GM19455 (cell line): ENCODE measurements at regions not wholly inside any gene's neighbourhood (a gene's known extent, or its start where the extent isn't known, plus 50 kb on each side); places are given as distances from the start of the nearest gene placed in this dataset.

ENCODE experiments used
- ATAC-seq: cut with Tn5 transposase; IDR thresholded peaks from one replicate; pipeline ENCODE4 v1.9.1; 2021; ENCODE audit not compliant: unreplicated experiment

DNA sequence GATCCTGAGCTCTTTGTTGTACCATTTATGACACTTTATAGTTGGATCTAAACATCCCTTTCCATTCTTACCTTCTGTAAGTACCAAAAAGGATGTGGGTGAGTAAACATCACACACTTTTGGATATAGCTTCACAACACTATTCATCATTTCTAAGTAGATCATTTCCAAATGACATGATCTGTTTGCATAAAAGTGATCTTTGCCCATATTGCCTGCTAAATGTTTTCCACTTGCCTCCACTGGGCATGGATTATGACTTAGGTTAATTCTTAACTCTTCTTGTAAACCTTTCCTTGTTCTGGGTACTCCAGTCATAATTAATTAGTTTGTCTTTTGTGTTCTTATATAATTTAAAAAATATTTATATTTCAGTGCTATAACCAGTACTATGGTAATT lies 244.9 kb upstream of the AGA start:
- ATAC-seq, result no peak

DNA sequence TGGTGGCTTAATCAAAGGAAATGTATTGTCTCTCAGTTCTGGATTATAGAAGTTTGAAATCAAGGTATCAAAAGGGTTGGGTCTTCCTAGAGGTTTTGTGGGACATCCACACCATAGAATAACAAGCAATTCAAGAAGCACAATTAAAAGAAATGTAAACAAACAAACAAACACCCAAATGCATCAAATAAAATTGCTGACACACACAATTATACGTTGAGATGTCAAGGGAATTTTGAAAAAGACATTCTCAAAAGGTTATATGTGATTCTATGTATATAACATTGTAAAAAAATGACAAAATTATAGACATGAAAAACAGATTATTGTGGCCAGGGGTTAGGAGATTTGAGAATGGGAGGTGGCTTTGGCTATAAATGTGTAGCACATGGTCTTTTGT lies 250.7 kb upstream of the AGA start:
- no peak for ATAC-seq

DNA sequence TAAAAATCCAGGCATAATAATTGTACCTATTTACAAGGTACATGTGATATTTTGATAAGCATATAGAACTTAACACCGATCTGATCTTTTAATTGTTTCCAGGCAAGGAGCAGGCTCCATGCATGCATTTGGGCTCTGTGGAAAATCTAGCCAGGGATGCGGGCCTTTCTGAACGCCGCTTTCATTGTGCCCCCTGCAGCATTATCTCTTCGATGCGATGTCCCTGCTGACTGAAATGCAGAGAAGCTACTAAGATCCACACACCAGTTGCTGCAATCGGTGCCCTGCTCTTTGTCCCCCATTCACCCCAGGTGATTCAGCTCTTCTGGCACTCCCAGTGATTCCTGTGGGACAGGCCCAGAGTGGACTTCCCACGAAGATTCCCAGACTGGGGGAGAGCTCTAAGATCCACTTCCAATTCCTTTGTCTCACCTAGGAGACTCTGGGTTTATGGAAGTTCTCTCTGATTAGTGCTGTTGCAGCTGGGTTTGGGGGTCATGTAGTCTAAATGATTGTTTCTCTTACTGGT lies 254.3 kb upstream of the AGA start:
- ATAC-seq, result no peak

DNA sequence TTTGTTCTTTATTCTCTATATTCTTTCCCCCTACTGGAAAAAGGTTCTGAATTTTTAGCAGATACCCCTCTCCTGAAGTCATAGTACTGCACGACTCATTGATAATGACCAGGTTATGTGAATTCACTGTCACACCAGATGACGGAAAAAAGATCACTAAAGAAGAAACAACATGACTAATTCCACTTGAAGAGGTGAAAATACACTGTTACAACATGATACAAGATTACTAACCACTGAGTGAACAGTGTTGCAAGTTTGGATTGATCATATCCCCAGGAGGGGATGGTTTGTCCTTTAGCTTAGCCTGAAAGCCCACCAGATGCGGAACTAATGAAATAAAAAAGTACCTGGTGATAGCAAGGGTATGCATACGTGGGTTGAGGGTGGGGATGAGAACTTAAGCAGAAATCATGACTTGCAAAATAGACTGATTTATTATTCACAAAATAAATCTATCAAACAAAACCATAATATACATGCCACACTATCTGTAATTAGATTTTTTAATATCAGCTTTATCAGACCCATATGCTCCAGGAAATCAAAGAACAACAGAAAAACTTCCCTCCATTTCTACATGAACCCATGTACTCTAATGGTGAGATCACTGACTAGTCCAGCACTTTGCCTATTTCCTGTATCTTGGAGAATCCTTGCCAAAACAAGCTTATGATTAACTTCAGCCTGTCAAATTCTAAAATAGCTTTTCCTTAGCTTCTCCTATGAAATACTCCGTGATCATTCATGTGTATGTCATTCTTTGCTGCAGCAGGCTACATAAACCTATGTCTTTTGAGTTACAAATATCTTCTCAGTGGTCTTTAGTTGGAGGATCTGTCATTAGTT lies 257.4 kb upstream of the AGA start:
- ATAC-seq, result no peak

DNA sequence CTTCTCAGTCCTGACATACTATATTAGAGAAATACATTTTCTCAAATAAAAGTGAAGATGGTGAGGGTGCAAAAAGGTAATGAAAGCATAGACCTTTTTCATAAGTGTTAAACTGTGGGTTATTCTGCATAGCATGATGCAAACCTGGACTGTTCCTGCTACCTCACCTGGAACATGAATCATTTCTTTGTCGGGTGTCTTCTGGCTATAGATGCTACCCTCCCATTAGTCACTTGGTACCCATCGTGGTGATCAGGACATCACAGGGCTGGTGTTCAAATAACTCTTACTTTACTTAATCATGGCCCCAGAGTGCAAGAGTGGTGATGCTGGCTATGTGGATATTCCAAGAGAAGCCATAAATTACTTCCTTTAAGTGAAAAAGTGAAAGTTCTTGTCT lies 264.7 kb upstream of the AGA start:
- no peak for ATAC-seq

DNA sequence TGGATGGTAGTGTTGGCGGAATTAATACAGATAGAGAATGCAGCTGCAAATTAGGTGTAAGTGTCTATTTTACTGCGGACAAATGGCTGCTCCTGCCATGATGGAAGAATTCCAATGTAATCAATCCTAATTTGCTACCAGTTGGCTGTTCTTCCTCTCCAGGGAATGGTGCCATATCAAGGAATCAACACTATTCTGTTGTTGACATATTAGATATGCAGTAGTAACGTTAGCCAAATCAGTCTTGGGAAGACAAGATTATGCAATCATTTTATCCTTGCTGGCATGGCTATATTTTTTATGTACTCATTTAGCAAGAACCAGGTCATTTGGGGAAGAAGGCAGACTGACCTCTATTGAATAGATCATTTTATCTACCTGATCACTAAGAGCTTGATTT lies 271.2 kb upstream of the AGA start:
- ATAC-seq, result no peak

DNA sequence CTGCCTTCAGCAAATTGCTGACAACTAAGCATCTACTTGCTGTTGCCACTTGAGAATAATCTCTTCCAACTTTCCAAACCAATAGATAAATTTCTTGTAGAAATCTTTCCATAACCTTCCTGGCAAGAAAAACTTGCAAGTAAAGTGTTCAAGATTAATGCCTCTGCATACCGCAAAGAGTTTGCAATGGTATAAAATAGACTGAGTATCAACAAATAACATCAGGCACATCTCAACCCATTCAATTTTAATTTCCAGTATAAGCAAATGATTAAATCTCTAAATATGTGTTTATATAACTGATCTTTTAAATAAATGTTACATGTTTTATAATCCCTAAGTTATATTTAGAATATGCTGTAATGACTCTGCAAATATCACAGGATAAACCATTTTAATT lies 275.2 kb upstream of the AGA start:
- no peak for ATAC-seq

DNA sequence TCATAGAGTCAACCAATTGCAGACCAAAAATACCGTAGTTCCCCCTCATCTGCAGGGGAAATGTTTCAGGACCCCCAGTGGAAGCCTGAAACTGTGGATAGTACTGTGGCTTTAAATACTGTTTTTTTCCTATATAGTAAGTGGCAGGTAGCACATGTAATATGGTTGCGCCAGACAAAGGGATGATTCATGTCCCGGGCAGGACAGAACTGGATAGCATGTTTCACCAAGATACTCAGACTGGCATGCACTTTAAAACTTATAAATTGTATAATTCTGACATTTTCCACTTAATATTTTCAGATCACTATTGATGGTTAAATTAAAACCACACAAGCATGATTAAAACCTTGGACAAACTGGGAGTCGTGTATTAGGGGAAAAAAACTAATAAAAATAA lies 276.3 kb upstream of the AGA start:
- no peak for ATAC-seq

DNA sequence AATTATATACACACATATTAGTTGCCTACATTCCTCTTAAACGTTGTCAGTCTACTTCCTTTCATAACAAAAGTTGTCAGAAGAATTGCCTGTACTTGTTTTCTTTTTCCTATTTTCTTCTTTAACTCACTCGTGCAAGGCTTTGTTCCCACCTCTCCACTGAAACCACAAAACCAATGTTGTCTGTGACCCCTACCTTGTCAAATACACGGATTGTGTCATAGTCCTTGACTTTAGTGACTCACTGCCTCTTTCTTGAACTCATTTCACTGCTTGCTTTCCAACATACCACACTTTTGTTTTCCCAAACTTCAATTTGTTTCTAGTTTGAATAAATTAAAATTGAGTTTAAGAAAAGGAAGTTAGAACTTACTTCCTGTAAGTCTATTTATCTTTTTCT lies 283.9 kb upstream of the AGA start:
- ATAC-seq, result no peak

DNA sequence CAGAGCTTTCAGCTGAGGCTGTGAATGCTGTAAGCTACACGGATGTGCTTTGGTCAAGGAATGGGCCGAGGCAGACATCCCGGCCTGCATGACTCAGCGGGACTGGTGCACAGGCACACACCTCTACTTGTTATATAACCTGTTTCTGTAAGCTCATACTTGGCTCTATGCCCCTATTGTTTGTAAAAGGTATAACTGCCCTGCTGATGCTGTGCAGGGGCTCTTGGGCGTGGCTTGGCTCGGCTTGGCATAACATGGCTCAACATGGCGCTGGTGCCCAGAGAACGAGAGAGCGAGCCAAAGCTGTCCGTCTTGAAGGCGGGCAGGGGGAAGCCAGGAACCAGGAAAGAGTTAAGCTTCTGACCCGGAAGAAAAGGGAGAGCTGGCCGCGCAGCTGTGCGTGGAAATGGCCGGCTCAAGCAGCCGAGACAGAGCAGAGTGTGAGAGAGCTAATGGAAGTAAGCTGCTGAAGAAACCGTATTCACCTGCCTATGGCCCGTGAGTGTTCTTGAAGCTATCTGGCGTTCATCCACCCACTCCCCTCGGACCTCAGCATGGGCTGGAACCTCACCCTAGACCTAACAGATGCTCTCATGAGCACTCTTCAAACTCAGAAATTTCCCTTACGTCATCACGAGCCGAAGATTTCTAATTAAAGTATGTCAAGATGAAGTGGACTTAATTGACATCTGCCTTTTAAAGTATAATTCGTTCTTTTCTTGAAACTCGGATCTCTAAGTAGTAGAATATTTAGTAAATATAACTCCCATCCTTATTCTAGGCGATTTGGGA lies 286.3 kb upstream of the AGA start:
- no peak for ATAC-seq

DNA sequence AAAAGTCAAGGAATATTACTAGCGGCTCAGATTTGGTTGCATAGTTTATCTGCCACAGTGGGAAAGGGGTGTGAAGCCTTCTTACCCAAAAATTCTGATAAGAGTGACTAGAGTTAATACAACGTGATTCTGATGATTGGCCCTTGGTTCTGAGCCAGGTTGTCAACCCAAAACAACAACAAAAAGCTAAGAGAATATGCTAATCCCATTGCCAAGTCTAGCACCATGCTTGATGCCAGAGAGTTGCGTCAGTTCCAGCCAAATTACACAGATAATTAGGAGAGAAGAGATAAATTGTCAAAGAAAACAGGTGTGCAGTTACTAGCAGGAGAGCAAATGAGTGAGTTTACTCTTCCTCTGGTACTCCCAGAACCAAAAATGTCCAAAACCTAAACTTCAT lies 287.4 kb upstream of the AGA start:
- no peak for ATAC-seq

DNA sequence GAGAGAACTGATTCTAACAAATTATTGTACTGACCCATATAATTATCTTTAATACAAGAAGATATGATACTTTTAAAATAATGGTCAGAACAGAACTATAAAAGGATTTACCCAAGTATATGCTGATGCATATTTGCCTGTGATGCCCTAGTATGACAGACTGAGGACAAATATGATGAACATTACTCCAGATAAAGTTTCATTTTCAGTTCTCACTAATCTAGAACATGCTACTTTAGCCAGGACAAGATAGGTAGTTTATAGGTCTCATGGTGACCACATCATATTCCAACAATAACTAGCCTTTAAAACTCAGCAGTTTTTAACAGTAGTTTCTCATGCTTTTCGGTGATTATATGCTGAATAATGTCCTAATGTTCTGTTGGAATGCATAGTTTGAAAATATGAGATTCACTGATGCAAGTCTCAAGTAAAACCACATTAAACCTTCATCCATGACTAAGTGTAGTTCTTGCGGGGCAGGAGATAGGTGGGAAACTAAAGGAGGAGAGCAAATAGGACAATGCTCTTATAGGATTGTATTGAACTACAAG lies 295.2 kb upstream of the AGA start:
- ATAC-seq, result no peak

DNA sequence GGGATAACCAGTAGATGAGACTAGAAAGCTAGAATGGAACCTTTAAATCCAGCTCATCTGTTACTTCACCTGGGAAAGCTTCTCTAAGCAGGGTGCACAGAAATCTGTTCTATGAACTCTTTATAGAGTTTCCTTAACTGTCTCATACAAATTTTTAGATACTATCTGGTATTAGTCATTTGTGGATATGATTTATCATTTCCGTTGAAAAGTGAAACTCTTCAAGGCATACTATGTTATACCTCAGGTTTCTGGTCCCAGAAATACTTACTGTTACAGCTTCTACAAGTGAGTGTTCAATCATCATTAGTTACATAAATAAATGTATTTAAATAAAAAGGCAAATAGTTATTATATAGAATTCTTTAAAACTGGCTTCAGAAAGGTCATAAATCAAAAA lies 298.3 kb upstream of the AGA start:
- ATAC-seq, result no peak

DNA sequence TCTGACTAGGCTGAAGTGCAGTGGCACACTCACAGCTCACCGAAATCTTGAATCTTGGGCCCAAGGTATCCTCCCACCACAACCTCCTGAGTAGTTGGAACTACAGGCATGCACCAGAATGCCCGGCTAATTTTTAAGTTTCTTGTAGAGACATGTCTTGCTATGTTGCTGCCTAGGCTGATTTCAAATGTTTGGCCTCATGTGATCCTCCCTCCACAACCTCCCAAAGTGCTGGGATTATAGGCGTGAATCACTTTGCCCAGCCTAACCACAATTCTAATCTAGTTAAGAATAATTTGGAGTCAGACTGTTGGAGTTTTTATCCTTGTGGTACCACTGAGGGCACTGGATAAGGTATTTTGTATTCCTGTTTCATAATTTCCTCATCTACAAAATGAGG lies 317.5 kb upstream of the AGA start:
- no peak for ATAC-seq

DNA sequence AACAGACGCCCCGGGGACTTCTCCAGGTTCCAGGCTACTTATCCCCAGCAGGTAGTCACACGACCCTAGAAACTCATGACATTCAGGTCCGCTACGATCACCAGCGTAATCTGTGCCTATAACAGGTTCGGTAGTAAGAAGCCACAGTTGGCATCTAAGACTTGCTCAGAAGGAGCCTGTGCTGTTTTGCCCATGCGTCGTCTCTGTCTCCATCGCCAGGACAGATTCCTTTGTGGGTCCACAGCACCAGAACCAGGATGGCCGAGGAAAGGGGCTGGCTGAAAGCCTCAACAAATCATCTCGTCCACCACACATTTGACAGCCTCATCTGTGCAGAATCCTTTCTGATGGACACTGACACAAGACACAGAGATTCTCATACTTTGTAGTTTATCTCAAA lies 319.5 kb upstream of the AGA start:
- no peak for ATAC-seq

DNA sequence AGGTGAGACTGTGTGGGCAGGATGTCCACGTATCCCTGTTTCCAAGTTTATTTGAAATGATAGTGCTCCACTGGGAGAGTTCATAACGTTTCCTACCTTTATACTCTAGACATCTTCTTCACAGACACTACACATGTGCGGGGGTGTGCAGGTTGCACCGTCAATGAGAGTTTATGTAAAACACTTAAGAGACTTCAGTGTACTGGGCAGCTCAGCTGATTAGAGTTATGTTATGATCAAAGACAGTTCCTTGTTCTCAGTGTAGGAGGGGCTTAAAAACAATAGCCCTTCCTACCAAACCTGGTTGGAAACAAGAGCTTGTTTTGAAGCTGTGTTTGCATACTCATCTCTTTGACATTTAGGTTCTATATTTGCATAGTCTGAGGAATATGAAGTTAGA lies 326.9 kb upstream of the AGA start:
- no peak for ATAC-seq

DNA sequence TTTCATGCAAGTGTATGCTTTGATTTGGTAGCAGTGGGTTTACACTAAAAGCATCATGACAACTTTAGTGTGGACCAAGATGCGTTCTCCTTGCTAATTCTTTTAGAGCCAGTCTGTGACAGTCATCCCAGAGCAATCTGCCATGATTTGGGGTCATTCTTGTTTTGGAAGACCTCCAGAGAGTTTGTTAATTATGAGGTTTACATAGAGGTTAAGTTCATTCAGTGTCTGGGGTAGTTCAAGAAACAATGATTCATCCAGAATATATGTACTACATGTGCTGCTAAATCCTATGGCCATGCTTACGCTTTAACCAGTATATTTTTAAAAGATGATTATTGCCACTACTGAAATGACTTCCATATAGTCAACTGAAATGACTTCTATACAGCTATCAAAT lies 328.5 kb upstream of the AGA start:
- no peak for ATAC-seq

DNA sequence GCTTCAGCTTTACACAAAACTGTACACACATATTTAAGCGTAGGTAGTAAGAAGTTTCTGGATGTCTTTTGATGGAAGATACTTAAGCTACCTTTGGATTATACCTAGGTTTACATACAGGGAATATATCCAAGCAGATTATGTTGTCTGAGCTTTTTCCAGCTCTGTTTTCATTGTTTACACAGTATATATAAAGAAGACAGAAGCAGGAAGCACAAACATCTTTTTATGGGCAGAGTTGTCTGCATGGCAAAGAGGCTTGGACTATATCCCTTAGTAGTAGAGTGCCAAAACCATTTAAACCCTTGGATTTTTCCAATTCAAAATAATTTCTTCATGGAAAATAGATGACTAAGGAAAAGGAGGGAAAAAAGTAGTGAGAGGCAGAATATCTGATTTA lies 329.4 kb upstream of the AGA start:
- no peak for ATAC-seq

DNA sequence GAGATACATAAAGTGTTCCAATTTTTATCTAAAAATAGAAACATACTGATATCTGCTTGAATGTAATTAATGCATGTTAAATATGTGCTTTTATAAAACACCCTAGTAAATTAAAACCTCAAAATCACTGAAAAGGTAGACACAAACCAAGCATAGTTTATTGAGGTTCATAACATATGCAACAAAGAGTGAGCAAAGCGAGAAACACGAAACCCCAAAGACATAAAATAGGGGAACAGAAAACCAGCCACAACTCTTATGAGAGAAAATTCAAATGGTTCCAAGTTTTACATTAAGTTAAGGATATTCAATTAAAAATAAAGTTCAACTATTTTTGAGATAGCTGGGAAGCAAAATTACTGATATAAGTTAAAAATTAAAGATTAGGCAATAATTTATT lies 336.4 kb upstream of the AGA start:
- ATAC-seq, result no peak

DNA sequence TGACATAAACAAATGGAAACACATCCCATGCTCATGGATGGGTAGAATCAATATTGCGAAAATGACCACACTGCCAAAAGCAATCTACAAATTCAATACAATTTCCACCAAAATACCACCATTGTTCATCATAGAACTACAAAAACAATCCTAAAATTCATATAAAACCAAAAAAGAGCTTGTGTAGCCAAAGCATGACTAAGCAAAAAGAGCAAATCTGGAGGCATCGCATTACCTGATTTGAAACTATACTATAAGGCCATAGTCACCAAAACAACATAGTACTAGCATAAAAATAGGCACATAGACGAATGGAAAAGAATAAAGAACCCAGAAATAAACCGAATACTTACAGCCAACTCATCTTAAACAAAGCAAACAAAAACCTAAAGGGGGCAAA lies 342.8 kb upstream of the AGA start:
- no peak for ATAC-seq

DNA sequence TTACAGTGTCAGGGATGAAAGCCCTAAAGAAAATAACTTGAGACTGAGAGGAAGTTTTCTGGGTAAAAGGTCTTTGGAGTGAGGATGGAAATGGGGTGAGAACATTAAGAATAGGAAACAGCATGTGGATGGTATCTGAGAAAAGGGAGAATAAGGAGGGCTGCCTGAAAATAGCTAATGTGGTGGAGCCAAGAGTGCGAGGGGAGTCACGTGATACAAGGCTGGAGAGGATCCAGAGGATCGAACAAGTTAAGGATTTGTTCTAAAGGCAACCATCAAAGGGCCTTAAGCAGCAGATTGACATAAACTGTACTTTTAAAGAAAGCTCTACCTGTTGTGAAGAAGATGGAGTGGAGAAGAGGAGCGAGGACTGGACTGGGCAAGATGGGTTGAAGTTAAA lies 347.4 kb upstream of the AGA start:
- no peak for ATAC-seq

DNA sequence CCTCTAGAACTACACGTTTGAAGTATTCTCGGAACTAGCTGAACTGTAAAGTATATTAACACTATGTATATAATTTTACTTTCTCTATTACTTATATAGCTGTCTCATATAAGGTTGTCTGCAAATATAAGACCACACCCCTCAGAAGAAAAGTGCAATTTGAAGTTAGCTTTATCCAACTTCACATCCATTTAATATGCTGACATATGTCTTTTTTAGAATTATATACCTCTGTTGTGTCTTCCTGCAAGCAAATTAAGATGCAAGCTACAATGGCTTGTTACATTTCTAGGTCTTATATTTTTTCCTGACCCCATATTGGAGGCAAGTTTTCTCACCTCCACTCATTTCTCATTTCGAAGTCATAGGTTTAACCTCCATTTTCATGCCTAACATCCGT lies 349.0 kb upstream of the AGA start:
- ATAC-seq, result no peak
